SK-N-SH (cell line): ENCODE measurements at regions not wholly inside any gene's neighbourhood (a gene's known extent, or its start where the extent isn't known, plus 50 kb on each side); places are given as distances from the start of the nearest gene placed in this dataset.

Experiments
- CTCF ChIA-PET: fragments of 300-600, 350-600 bp; formaldehyde crosslinking; extraction: SDS; loops from one replicate; lab custom pipeline; 2021; lab: Yijun Ruan, JAX
- POLR2A ChIA-PET: fragments of 350-600 bp; sonication (Branson Sonifier 250); formaldehyde crosslinking; extraction: SDS; loops from one replicate; lab custom pipeline; 2020; ENCODE audit warnings: antibody characterized with exemption, inconsistent platforms; lab: Yijun Ruan, JAX
- DNase-seq: peaks from one replicate; pipeline ENCODE4 v3.0.0; 2012
- H2AFZ ChIP-seq: fragments of 200-600 bp; sonication (generic); 2 replicates; pipeline ENCODE4 v1.8.1; 2016; ENCODE audit warnings: antibody characterized with exemption, mild to moderate bottlenecking, low read depth
- H3F3A ChIP-seq: fragments of 200-600 bp; sonication (generic); replicated peaks from 2 replicates; pipeline ENCODE3; 2016; ENCODE audit warnings: antibody characterized with exemption, mild to moderate bottlenecking; ENCODE audit not compliant: insufficient read depth
- H3K27ac ChIP-seq, 2 experiments: fragments of 200-500 bp in 1 of 2; fragments of 200-600 bp in 1 of 2; sonication (Bioruptor generic) in 1 of 2; sonication (generic), shearing (Covaris generic) in 1 of 2; 2 replicates each; pipeline versions ENCODE4 v1.5.1 to v1.6.1; 2014 to 2016; ENCODE audit warnings: low read depth in 2 of 2, inconsistent platforms in 1 of 2, low read length in 1 of 2, mild to moderate bottlenecking in 1 of 2, mixed read lengths in 1 of 2
- H3K27me3 ChIP-seq: fragments of 200-600 bp; sonication (generic), shearing (Covaris generic); 2 replicates; pipeline ENCODE4 v1.6.1; 2016; ENCODE audit warnings: mixed run types; ENCODE audit not compliant: insufficient read depth
- H3K36me3 ChIP-seq, 2 experiments: fragments of 200-500 bp in 1 of 2; fragments of 200-600 bp in 1 of 2; sonication (Bioruptor generic) in 1 of 2; sonication (generic) in 1 of 2; replicated peaks in 1 of 2; 2 replicates each; pipeline versions ENCODE3 to v1.5.1; 2014 to 2016; ENCODE audit warnings: low read length in 1 of 2, mild to moderate bottlenecking in 1 of 2; ENCODE audit not compliant: insufficient read depth in 2 of 2, control insufficient read depth in 1 of 2
- H3K4me1 ChIP-seq, 2 experiments: fragments of 200-500 bp in 1 of 2; fragments of 200-600 bp in 1 of 2; sonication (Bioruptor generic) in 1 of 2; sonication (generic), shearing (Covaris generic) in 1 of 2; 2 replicates each; pipeline versions ENCODE4 v1.5.1 to v1.6.1; 2014 to 2016; ENCODE audit warnings: low read depth in 1 of 2, low read length in 1 of 2, mixed run types in 1 of 2; ENCODE audit not compliant: insufficient read depth in 2 of 2, control insufficient read depth in 1 of 2
- H3K4me2 ChIP-seq: fragments of 200-600 bp; sonication (generic), shearing (Covaris generic); 2 replicates; pipeline ENCODE4 v1.6.1; 2017; ENCODE audit warnings: mixed run types
- H3K4me3 ChIP-seq, 2 experiments: fragments of 200-500 bp in 1 of 2; fragments of 200-600 bp in 1 of 2; sonication (Bioruptor generic) in 1 of 2; sonication (generic), shearing (Covaris generic) in 1 of 2; 2 replicates each; pipeline versions ENCODE4 v1.5.1 to v1.8.1; 2014 to 2016; ENCODE audit warnings: low read depth in 2 of 2, inconsistent platforms in 1 of 2, low read length in 1 of 2, mild to moderate bottlenecking in 1 of 2, mixed read lengths in 1 of 2, moderate library complexity in 1 of 2
- H3K79me2 ChIP-seq: fragments of 200-600 bp; sonication (generic); 2 replicates; pipeline ENCODE4 v1.8.1; 2017; ENCODE audit warnings: mild to moderate bottlenecking; ENCODE audit not compliant: insufficient read depth
- H3K9ac ChIP-seq: fragments of 200-600 bp; sonication (generic); 2 replicates; pipeline ENCODE4 v1.6.1; 2017; ENCODE audit warnings: mixed run types
- H3K9me2 ChIP-seq: fragments of 200-600 bp; sonication (generic); 2 replicates; pipeline ENCODE4 v1.6.1; 2017; ENCODE audit warnings: mixed run types
- H3K9me3 ChIP-seq: fragments of 200-600 bp; sonication (generic); 2 replicates; pipeline ENCODE4 v1.6.1; 2017; ENCODE audit warnings: mixed run types, mild to moderate bottlenecking, moderate library complexity
- H4K20me1 ChIP-seq: fragments of 200-600 bp; sonication (generic); 2 replicates; pipeline ENCODE4 v1.6.1; 2017; ENCODE audit warnings: mild to moderate bottlenecking, mixed run types; ENCODE audit not compliant: insufficient read depth
- FOSL2 ChIP-seq: IDR thresholded peaks from 2 replicates; pipeline ENCODE4 v1.4.0; 2012; ENCODE audit warnings: low read depth, mild to moderate bottlenecking, moderate library complexity, borderline replicate concordance
- FOXJ3 ChIP-seq: sonication (generic); formaldehyde crosslinking; IDR thresholded peaks from 2 replicates; pipeline ENCODE4 v1.5.1; 2020; ENCODE audit warnings: mild to moderate bottlenecking, missing genetic modification reagents
- GABPA ChIP-seq: IDR thresholded peaks from 2 replicates; pipeline ENCODE4 v1.4.0; 2012; ENCODE audit warnings: low read depth, mild to moderate bottlenecking
- GATA2 ChIP-seq: sonication (generic); formaldehyde crosslinking; IDR thresholded peaks from 2 replicates; pipeline ENCODE4 v1.5.0; 2020; ENCODE audit warnings: mild to moderate bottlenecking, missing genetic modification reagents
- JUND ChIP-seq: IDR thresholded peaks from 2 replicates; pipeline ENCODE4 v1.4.0; 2012
- MAX ChIP-seq: IDR thresholded peaks from 2 replicates; pipeline ENCODE4 v1.4.0; 2012; ENCODE audit warnings: low read depth
- NFIC ChIP-seq: IDR thresholded peaks from 2 replicates; pipeline ENCODE4 v1.4.0; 2012; ENCODE audit warnings: borderline replicate concordance
- NRF1 ChIP-seq: IDR thresholded peaks from 2 replicates; pipeline ENCODE4 v1.6.1; 2012; ENCODE audit warnings: low read depth, mild to moderate bottlenecking, low read length
- PBX3 ChIP-seq: IDR thresholded peaks from 2 replicates; pipeline ENCODE4; 2012
- RXRA ChIP-seq: IDR thresholded peaks from 2 replicates; pipeline ENCODE4 v1.4.0; 2012; ENCODE audit warnings: low read depth, mild to moderate bottlenecking, borderline replicate concordance
- SIN3A ChIP-seq: IDR thresholded peaks from 2 replicates; pipeline ENCODE4 v1.6.1; 2012; ENCODE audit warnings: low read depth, mild to moderate bottlenecking, low read length, moderate library complexity, borderline replicate concordance
- TAF1 ChIP-seq: IDR thresholded peaks from 2 replicates; pipeline ENCODE4 v1.6.1; 2012; ENCODE audit warnings: low read depth, mild to moderate bottlenecking, low read length, moderate library complexity, borderline replicate concordance
- TEAD4 ChIP-seq: IDR thresholded peaks from 2 replicates; pipeline ENCODE4 v1.4.0; 2012; ENCODE audit warnings: mild to moderate bottlenecking, borderline replicate concordance; ENCODE audit not compliant: insufficient read depth
- ZBTB33 ChIP-seq: IDR thresholded peaks from 2 replicates; pipeline ENCODE4 v1.4.0; 2012; ENCODE audit warnings: low read depth, borderline replicate concordance
- WGBS: methylation state at CpG from one replicate; pipeline ENCODE4 v1.1.6; 2017; ENCODE audit warnings: low lambda C conversion rate; 5-methylcytosine and 5-hydroxymethylcytosine counted together

DNA sequence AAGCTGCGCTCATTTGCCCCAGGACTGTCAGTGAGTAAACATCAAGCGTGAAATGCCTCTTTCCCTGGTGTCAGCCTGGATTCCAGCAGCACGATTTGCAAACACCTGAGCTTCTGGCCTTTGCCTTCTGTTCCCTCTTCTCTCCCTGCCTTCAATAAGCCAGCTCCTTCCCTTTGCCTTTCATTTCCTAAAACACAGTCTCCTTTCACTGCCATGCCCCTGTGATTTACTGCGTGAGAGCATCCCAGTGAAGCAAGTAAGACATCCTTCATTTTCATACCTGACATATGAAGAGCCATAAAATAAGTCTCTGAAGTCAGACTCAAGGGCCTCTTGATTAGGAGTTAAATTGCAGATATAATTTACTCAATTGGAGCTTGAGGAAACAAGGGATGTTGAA, 681.8 kb downstream of the TYW1 start (continued):
- no peak for TF ChIP-seq RXRA
- TF ChIP-seq TAF1, result no peak
- TF ChIP-seq ZBTB33, result no peak
- no peak for TF ChIP-seq GATA2 (CRISPR knock-in tag)

GRCh38 chr7:67683628-67684027, 687.0 kb downstream of the TYW1 start:
- ChIA-PET CTCF (no interaction called here), POLR2A (no interaction called here)
- no peak overlapping the region for H3K4me3 ChIP-seq
- WGBS, result 26% methylated on average over 4 of the region's 4 CpGs
- no peaks in the 10 kb centered on the region for H3K27me3 ChIP-seq
- no peak for DNase-seq
- H3K36me3 ChIP-seq, result no peaks in the 10 kb centered on the region
- H3K4me1 ChIP-seq, result no peaks in the 10 kb centered on the region
- no peaks in the 10 kb centered on the region for H3K9me3 ChIP-seq
- H3K9ac ChIP-seq, result no peak overlapping the region
- no peak overlapping the region for H2AFZ ChIP-seq
- TF ChIP-seq PBX3 (no peak), JUND (no peak), FOXJ3 (CRISPR knock-in tag) (no peak), GATA2 (CRISPR knock-in tag) (no peak), ZBTB33 (no peak), NRF1 (no peak), SIN3A (no peak), MAX (no peak), FOSL2 (no peak), NFIC (no peak), TEAD4 (no peak), GABPA (no peak)
- H3F3A ChIP-seq, result no peaks in the 10 kb centered on the region
- no peaks in the 10 kb centered on the region for H4K20me1 ChIP-seq
- H3K27ac ChIP-seq, result no peak overlapping the region
- H3K79me2 ChIP-seq, result no peaks in the 10 kb centered on the region
- H3K4me2 ChIP-seq, result no peak overlapping the region
- no peaks in the 10 kb centered on the region for H3K9me2 ChIP-seq
